HG03565 (cell line): ENCODE measurements at regions not wholly inside any gene's neighbourhood (a gene's known extent, or its start where the extent isn't known, plus 50 kb on each side); places are given as distances from the start of the nearest gene placed in this dataset.

ENCODE experiments used
- ATAC-seq: cut with Tn5 transposase; IDR thresholded peaks from one replicate; pipeline ENCODE4 v1.9.1; 2021; ENCODE audit warnings: mild to moderate bottlenecking, moderate library complexity; ENCODE audit not compliant: unreplicated experiment

- ATAC-seq: peak; percentile 62
Measured at GRCh38 chr7:55641273-55641691, 69.0 kb upstream of the VOPP1 start.

- no peak for ATAC-seq
Measured at GRCh38 chr7:55639640-55640039, 67.3 kb upstream of the VOPP1 start.

- no peak for ATAC-seq
Measured at GRCh38 chr7:55629051-55629677, 56.9 kb upstream of the VOPP1 start.

GRCh38 chr7:55624813-55625212 is 52.5 kb upstream of the VOPP1 start:
- no peak for ATAC-seq

GRCh38 chr7:55623617-55624016 is 51.3 kb upstream of the VOPP1 start:
- ATAC-seq: no peak

- ATAC-seq: no peak
Measured at GRCh38 chr7:55622241-55622640, 49.9 kb upstream of the VOPP1 start.
